Fibroblast of lung (primary cell): ENCODE measurements at regions not wholly inside any gene's neighbourhood (a gene's known extent, or its start where the extent isn't known, plus 50 kb on each side); places are given as distances from the start of the nearest gene placed in this dataset.

Experiments
- DNase-seq, 2 donors: peaks; one replicate each; pipeline versions ENCODE4 v3.0.0 to v3.0.0-alpha.2; 2010; ENCODE audit warnings: low read depth in 2 of 2
- H2AFZ ChIP-seq: 2 replicates; pipeline ENCODE4 v1.5.1; 2012; ENCODE audit warnings: low read length, control low read depth, inconsistent platforms
- H3K27ac ChIP-seq: 2 replicates; pipeline ENCODE4 v1.5.1; 2011; ENCODE audit warnings: low read length, control low read depth; ENCODE audit not compliant: insufficient read depth
- H3K27me3 ChIP-seq: 2 replicates; pipeline ENCODE4 v1.5.1; 2011; ENCODE audit warnings: mild to moderate bottlenecking, low read length; ENCODE audit not compliant: control insufficient read depth, insufficient read depth
- H3K36me3 ChIP-seq: 2 replicates; pipeline ENCODE4 v1.5.1; 2011; ENCODE audit warnings: low read length; ENCODE audit not compliant: control insufficient read depth, insufficient read depth
- H3K4me1 ChIP-seq: 2 replicates; pipeline ENCODE4 v1.5.1; 2011; ENCODE audit warnings: low read length; ENCODE audit not compliant: control insufficient read depth, insufficient read depth; ENCODE audit errors: extremely low read depth
- H3K4me2 ChIP-seq: 2 replicates; pipeline ENCODE4 v1.5.1; 2011; ENCODE audit warnings: low read length, control low read depth; ENCODE audit not compliant: insufficient read depth; ENCODE audit errors: extremely low read depth
- H3K4me3 ChIP-seq, 4 experiments: fragments of 200-600 bp in 1 of 4; sonication (generic) in 1 of 4; replicated peaks in 1 of 4; 2 replicates each; pipeline ENCODE4 v1.5.1; 2011 to 2016; ENCODE audit warnings: low read length in 4 of 4, low read depth in 3 of 4, mild to moderate bottlenecking in 3 of 4, control low read depth in 2 of 4, inconsistent platforms in 1 of 4, mixed read lengths in 1 of 4; ENCODE audit not compliant: insufficient read depth in 1 of 4; ENCODE audit errors: control extremely low read depth in 1 of 4
- H3K79me2 ChIP-seq: 2 replicates; pipeline ENCODE4 v1.5.1; 2012; ENCODE audit warnings: mild to moderate bottlenecking, low read length, inconsistent platforms; ENCODE audit not compliant: control insufficient read depth, insufficient read depth
- H3K9ac ChIP-seq: 2 replicates; pipeline ENCODE4 v1.5.1; 2011; ENCODE audit warnings: mild to moderate bottlenecking, low read length, control low read depth; ENCODE audit not compliant: insufficient read depth
- H3K9me3 ChIP-seq: 2 replicates; pipeline ENCODE4 v1.5.1; 2012; ENCODE audit warnings: low read depth, low read length; ENCODE audit not compliant: control insufficient read depth, insufficient read depth
- H4K20me1 ChIP-seq: 2 replicates; pipeline ENCODE4 v1.5.1; 2011; ENCODE audit warnings: low read length; ENCODE audit not compliant: control insufficient read depth, insufficient read depth; ENCODE audit errors: extremely low read depth
- CTCF ChIP-seq, 2 donors: IDR thresholded peaks in 1 of 2; conservative IDR thresholded peaks in 1 of 2; 1 replicate in 1 of 2; 2 replicates in 1 of 2; pipeline ENCODE4 v1.5.1; 2011 to 2012; ENCODE audit warnings: low read length in 2 of 2, control low read depth in 1 of 2, inconsistent platforms in 1 of 2, low read depth in 1 of 2, mild to moderate bottlenecking in 1 of 2
- EZH2 ChIP-seq: IDR thresholded peaks from 2 replicates; pipeline ENCODE4 v1.5.1; 2012; ENCODE audit warnings: low read length, control low read depth, mild to moderate bottlenecking; ENCODE audit errors: missing control alignments

GRCh38 chr22:35488513-35488912 is 52.1 kb upstream of the RASD2 start:
- TF ChIP-seq EZH2 = no peak
- TF ChIP-seq CTCF (conservative IDR thresholded peaks at IDR 0.05 in 1 of 2, IDR thresholded peaks at IDR 0.05 in 1 of 2; ENCODE audit: low read depth in 1 of 2, low read length in 2 of 2) = no peak
- H3K27me3 ChIP-seq = peaks cover 3% of the 10 kb centered on the region
- no peaks in the 10 kb centered on the region for H4K20me1 ChIP-seq
- H3K4me1 ChIP-seq = no peaks in the 10 kb centered on the region
- no peaks in the 10 kb centered on the region for H3K9me3 ChIP-seq
- DNase-seq = no peak
- H2AFZ ChIP-seq = no peak overlapping the region
- H3K4me2 ChIP-seq = no peak overlapping the region
- no peaks in the 10 kb centered on the region for H3K36me3 ChIP-seq
- H3K27ac ChIP-seq = no peak overlapping the region
- no peak overlapping the region for H3K9ac ChIP-seq
- H3K79me2 ChIP-seq = no peaks in the 10 kb centered on the region
- no peak overlapping the region for H3K4me3 ChIP-seq

- Histone ChIP-seq H3K9ac (no peak overlapping the region), H3K9me3 (no peaks in the 10 kb centered on the region), H3K79me2 (no peaks in the 10 kb centered on the region), H3K36me3 (no peaks in the 10 kb centered on the region), H3K4me1 (no peaks in the 10 kb centered on the region), H3K27ac (no peak overlapping the region), H3K27me3 (no peaks in the 10 kb centered on the region), H3K4me3 (no peak overlapping the region), H2AFZ (no peak overlapping the region), H4K20me1 (no peaks in the 10 kb centered on the region), H3K4me2 (no peak overlapping the region)
- TF ChIP-seq EZH2 = no peak
- no peak for TF ChIP-seq CTCF (conservative IDR thresholded peaks at IDR 0.05 in 1 of 2, IDR thresholded peaks at IDR 0.05 in 1 of 2; ENCODE audit: low read depth in 1 of 2, low read length in 2 of 2)
- DNase-seq = no peak
Observed at GRCh38 chr22:35489239-35489638, 51.4 kb upstream of the RASD2 start.
